Parathyroid adenoma (tissue), 2 donors: ENCODE measurements at regions not wholly inside any gene's neighbourhood (a gene's known extent, or its start where the extent isn't known, plus 50 kb on each side); places are given as distances from the start of the nearest gene placed in this dataset.

ENCODE experiments used
- H2AFZ ChIP-seq: fragments of 300-600 bp; sonication (generic); one replicate; pipeline ENCODE4 v1.7.0; 2017; ENCODE audit warnings: antibody characterized with exemption, mild to moderate bottlenecking
- H3K27ac ChIP-seq: fragments of 300-600 bp; sonication (generic); one replicate; pipeline ENCODE4 v1.7.0; 2017
- H3K27me3 ChIP-seq: fragments of 300-600 bp; sonication (generic); one replicate; pipeline ENCODE4 v1.7.0; 2017; ENCODE audit warnings: low read length; ENCODE audit not compliant: control insufficient read depth, insufficient read depth
- H3K36me3 ChIP-seq: fragments of 300-600 bp; sonication (generic); one replicate; pipeline ENCODE4 v1.7.0; 2017; ENCODE audit warnings: low read length; ENCODE audit not compliant: control insufficient read depth, insufficient read depth
- H3K4me1 ChIP-seq: fragments of 300-600 bp; sonication (generic); one replicate; pipeline ENCODE4 v1.7.0; 2017; ENCODE audit warnings: control low read depth
- H3K4me2 ChIP-seq: fragments of 300-600 bp; sonication (generic); one replicate; pipeline ENCODE4 v1.7.0; 2017; ENCODE audit warnings: low read length
- H3K4me3 ChIP-seq: fragments of 300-600 bp; sonication (generic); one replicate; pipeline ENCODE4 v1.7.0; 2017; ENCODE audit warnings: low read depth, low read length
- H3K79me2 ChIP-seq: fragments of 300-600 bp; sonication (generic); one replicate; pipeline ENCODE4 v1.7.0; 2017; ENCODE audit warnings: control low read depth
- H3K9ac ChIP-seq: fragments of 300-600 bp; sonication (generic); one replicate; pipeline ENCODE4 v1.7.0; 2017; ENCODE audit warnings: mild to moderate bottlenecking
- H3K9me3 ChIP-seq: fragments of 300-600 bp; sonication (generic); one replicate; pipeline ENCODE4 v1.7.0; 2017; ENCODE audit warnings: low read length; ENCODE audit not compliant: control insufficient read depth
- TF ChIP-seq, protein P1 (sequence below): fragments of 300-600 bp; sonication (generic); IDR thresholded peaks from one replicate; pipeline ENCODE4 v1.7.0; 2017; ENCODE audit warnings: antibody characterized with exemption, mild to moderate bottlenecking
- donor health status: primary hyperparathyroidism.

DNA sequence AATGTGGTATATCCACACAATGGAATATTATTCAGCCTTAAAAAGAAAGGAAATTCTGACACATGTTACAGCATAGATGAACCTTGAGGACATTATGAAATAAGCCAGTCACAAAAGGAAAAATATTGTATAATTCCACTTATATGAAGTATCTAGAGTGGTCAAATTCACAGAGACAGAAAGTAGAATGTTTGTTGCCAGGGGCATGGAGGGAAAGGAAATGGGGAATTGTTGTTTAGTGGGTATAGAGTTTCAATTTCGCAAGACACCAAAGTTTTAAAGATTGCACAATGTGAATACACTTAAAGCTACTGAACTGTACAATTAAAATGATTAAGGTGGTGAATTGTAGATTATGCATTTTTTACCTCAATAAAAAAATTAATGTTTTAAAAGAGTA, 92.9 kb downstream of the TXNL1 start:
- TF ChIP-seq, protein P1, sequence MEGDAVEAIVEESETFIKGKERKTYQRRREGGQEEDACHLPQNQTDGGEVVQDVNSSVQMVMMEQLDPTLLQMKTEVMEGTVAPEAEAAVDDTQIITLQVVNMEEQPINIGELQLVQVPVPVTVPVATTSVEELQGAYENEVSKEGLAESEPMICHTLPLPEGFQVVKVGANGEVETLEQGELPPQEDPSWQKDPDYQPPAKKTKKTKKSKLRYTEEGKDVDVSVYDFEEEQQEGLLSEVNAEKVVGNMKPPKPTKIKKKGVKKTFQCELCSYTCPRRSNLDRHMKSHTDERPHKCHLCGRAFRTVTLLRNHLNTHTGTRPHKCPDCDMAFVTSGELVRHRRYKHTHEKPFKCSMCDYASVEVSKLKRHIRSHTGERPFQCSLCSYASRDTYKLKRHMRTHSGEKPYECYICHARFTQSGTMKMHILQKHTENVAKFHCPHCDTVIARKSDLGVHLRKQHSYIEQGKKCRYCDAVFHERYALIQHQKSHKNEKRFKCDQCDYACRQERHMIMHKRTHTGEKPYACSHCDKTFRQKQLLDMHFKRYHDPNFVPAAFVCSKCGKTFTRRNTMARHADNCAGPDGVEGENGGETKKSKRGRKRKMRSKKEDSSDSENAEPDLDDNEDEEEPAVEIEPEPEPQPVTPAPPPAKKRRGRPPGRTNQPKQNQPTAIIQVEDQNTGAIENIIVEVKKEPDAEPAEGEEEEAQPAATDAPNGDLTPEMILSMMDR = no peak
- H3K27ac ChIP-seq = no peak overlapping the region
- H3K4me3 ChIP-seq = no peak overlapping the region
- H3K9ac ChIP-seq = no peak overlapping the region
- H3K79me2 ChIP-seq = no peaks in the 10 kb centered on the region
- no peak overlapping the region for H2AFZ ChIP-seq
- no peaks in the 10 kb centered on the region for H3K9me3 ChIP-seq
- no peak overlapping the region for H3K4me2 ChIP-seq
- no peaks in the 10 kb centered on the region for H3K27me3 ChIP-seq
- H3K4me1 ChIP-seq = no peaks in the 10 kb centered on the region
- no peaks in the 10 kb centered on the region for H3K36me3 ChIP-seq

DNA sequence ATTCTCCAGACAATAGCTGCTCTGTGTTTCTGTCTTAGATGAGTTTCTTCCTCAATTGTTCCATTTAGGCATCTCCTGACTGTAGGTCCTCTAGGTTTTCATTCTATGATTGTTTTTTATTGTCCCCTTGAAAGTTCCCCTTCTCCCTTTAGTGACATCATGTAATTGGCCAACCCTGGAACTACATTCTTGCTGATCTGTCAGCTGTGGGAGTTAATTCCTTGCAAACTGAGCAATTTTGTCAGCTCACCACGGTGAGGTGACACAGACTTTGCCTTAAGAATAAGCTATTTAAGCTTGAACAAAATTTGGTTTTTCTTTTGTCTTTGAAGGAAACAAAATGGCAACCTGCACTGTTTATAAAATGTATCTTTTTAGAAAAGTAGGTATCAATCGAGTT, 95.9 kb downstream of the TXNL1 start:
- Histone ChIP-seq H3K27ac (no peak overlapping the region), H3K4me3 (no peak overlapping the region), H3K79me2 (no peaks in the 10 kb centered on the region), H3K27me3 (no peaks in the 10 kb centered on the region), H3K9ac (no peak overlapping the region), H3K36me3 (no peaks in the 10 kb centered on the region), H3K4me1 (no peaks in the 10 kb centered on the region), H3K4me2 (no peak overlapping the region), H3K9me3 (no peaks in the 10 kb centered on the region), H2AFZ (no peak overlapping the region)
- TF ChIP-seq, protein P1 = no peak

- Histone ChIP-seq H3K27ac (no peak overlapping the region), H3K4me3 (no peak overlapping the region), H2AFZ (no peak overlapping the region), H3K36me3 (no peaks in the 10 kb centered on the region), H3K9me3 (no peaks in the 10 kb centered on the region), H3K79me2 (no peaks in the 10 kb centered on the region), H3K27me3 (no peaks in the 10 kb centered on the region), H3K4me1 (no peaks in the 10 kb centered on the region), H3K9ac (no peak overlapping the region), H3K4me2 (no peak overlapping the region)
- TF ChIP-seq, protein P1 = no peak
These were observed 96.6 kb downstream of the TXNL1 start for GRCh38 chr18:56541793-56542192.

GRCh38 chr18:56541340-56541739, 97.1 kb downstream of the TXNL1 start:
- no peak overlapping the region for H3K4me2 ChIP-seq
- no peaks in the 10 kb centered on the region for H3K9me3 ChIP-seq
- H2AFZ ChIP-seq = no peak overlapping the region
- H3K79me2 ChIP-seq = no peaks in the 10 kb centered on the region
- H3K36me3 ChIP-seq = no peaks in the 10 kb centered on the region
- H3K4me1 ChIP-seq = no peaks in the 10 kb centered on the region
- H3K27ac ChIP-seq = no peak overlapping the region
- no peaks in the 10 kb centered on the region for H3K27me3 ChIP-seq
- TF ChIP-seq, protein P1 = no peak
- no peak overlapping the region for H3K9ac ChIP-seq
- no peak overlapping the region for H3K4me3 ChIP-seq

- H3K79me2 ChIP-seq = no peaks in the 10 kb centered on the region
- H3K27me3 ChIP-seq = no peaks in the 10 kb centered on the region
- H3K27ac ChIP-seq = no peak overlapping the region
- H3K36me3 ChIP-seq = no peaks in the 10 kb centered on the region
- H3K9me3 ChIP-seq = no peaks in the 10 kb centered on the region
- H3K4me2 ChIP-seq = no peak overlapping the region
- TF ChIP-seq, protein P1 = no peak
- no peaks in the 10 kb centered on the region for H3K4me1 ChIP-seq
- no peak overlapping the region for H2AFZ ChIP-seq
- no peak overlapping the region for H3K4me3 ChIP-seq
- no peak overlapping the region for H3K9ac ChIP-seq
These were observed 99.6 kb downstream of the TXNL1 start for GRCh38 chr18:56538746-56539145.
